ENCODE measurements at regions not wholly inside any gene's neighbourhood (a gene's known extent, or its start where the extent isn't known, plus 50 kb on each side); places are given as distances from the start of the nearest gene placed in this dataset.

- peaks cover 7% of the 10 kb centered on the region for H3K4me1 Mint-ChIP-seq
- no peak overlapping the region for H3K4me3 Mint-ChIP-seq
- H3K36me3 Mint-ChIP-seq, result no peaks in the 10 kb centered on the region
- ATAC-seq, result no peak
- no peak overlapping the region for H3K27ac Mint-ChIP-seq
- peaks cover 43% of the 10 kb centered on the region for H3K27me3 Mint-ChIP-seq
- H3K9me3 Mint-ChIP-seq, result no peaks in the 10 kb centered on the region
Observed at GRCh38 chr2:128442053-128442751, 123.5 kb upstream of the HS6ST1 start.

- peaks cover 37% of the 10 kb centered on the region for H3K27me3 Mint-ChIP-seq
- peaks cover 7% of the 10 kb centered on the region for H3K4me1 Mint-ChIP-seq
- H3K27ac Mint-ChIP-seq, result no peak overlapping the region
- ATAC-seq, result no peak
- H3K4me3 Mint-ChIP-seq, result no peak overlapping the region
- H3K36me3 Mint-ChIP-seq, result no peaks in the 10 kb centered on the region
- no peaks in the 10 kb centered on the region for H3K9me3 Mint-ChIP-seq
Observed at GRCh38 chr2:128442891-128443302, 124.2 kb upstream of the HS6ST1 start.

GRCh38 chr2:128444121-128444771 is 125.6 kb upstream of the HS6ST1 start:
- Mint-ChIP-seq H3K9me3 (no peaks in the 10 kb centered on the region), H3K36me3 (no peaks in the 10 kb centered on the region), H3K27ac (no peak overlapping the region), H3K4me3 (no peak overlapping the region), H3K27me3 (peaks cover 37% of the 10 kb centered on the region), H3K4me1 (peaks cover 7% of the 10 kb centered on the region)
- no peak for ATAC-seq

GRCh38 chr2:128444816-128445522 is 126.3 kb upstream of the HS6ST1 start:
- peaks cover 36% of the 10 kb centered on the region for H3K27me3 Mint-ChIP-seq
- ATAC-seq, result no peak
- H3K4me3 Mint-ChIP-seq, result no peak overlapping the region
- H3K4me1 Mint-ChIP-seq, result peaks cover 7% of the 10 kb centered on the region
- no peak overlapping the region for H3K27ac Mint-ChIP-seq
- H3K36me3 Mint-ChIP-seq, result no peaks in the 10 kb centered on the region
- no peaks in the 10 kb centered on the region for H3K9me3 Mint-ChIP-seq

- H3K27ac Mint-ChIP-seq, result no peak overlapping the region
- no peaks in the 10 kb centered on the region for H3K36me3 Mint-ChIP-seq
- no peaks in the 10 kb centered on the region for H3K9me3 Mint-ChIP-seq
- no peak overlapping the region for H3K4me3 Mint-ChIP-seq
- peaks cover 7% of the 10 kb centered on the region for H3K4me1 Mint-ChIP-seq
- peaks cover 30% of the 10 kb centered on the region for H3K27me3 Mint-ChIP-seq
- no peak for ATAC-seq
Observed at GRCh38 chr2:128445523-128445900, 126.8 kb upstream of the HS6ST1 start.

GRCh38 chr2:128446049-128446873 is 127.6 kb upstream of the HS6ST1 start:
- no peak overlapping the region for H3K4me3 Mint-ChIP-seq
- H3K36me3 Mint-ChIP-seq, result no peaks in the 10 kb centered on the region
- H3K9me3 Mint-ChIP-seq, result no peaks in the 10 kb centered on the region
- no peak overlapping the region for H3K27ac Mint-ChIP-seq
- H3K4me1 Mint-ChIP-seq, result peaks cover 7% of the 10 kb centered on the region
- peaks cover 24% of the 10 kb centered on the region for H3K27me3 Mint-ChIP-seq
- ATAC-seq, result no peak

- Mint-ChIP-seq H3K4me3 (no peak overlapping the region), H3K4me1 (peaks cover 7% of the 10 kb centered on the region), H3K27me3 (peaks cover 21% of the 10 kb centered on the region), H3K9me3 (peaks cover under 1% of the 10 kb centered on the region), H3K27ac (no peak overlapping the region), H3K36me3 (no peaks in the 10 kb centered on the region)
- ATAC-seq, result peak; percentile 37
Observed at GRCh38 chr2:128446874-128447537, 128.3 kb upstream of the HS6ST1 start.

GRCh38 chr2:128447538-128447995 is 128.9 kb upstream of the HS6ST1 start:
- no peak for ATAC-seq
- H3K27ac Mint-ChIP-seq, result no peak overlapping the region
- peaks cover 3% of the 10 kb centered on the region for H3K9me3 Mint-ChIP-seq
- H3K27me3 Mint-ChIP-seq, result peaks cover 24% of the 10 kb centered on the region
- H3K36me3 Mint-ChIP-seq, result no peaks in the 10 kb centered on the region
- peaks cover 6% of the 10 kb centered on the region for H3K4me1 Mint-ChIP-seq
- no peak overlapping the region for H3K4me3 Mint-ChIP-seq

- no peaks in the 10 kb centered on the region for H3K4me1 Mint-ChIP-seq
- no peak for ATAC-seq
- peaks cover 3% of the 10 kb centered on the region for H3K9me3 Mint-ChIP-seq
- no peaks in the 10 kb centered on the region for H3K36me3 Mint-ChIP-seq
- H3K27ac Mint-ChIP-seq, result no peak overlapping the region
- H3K4me3 Mint-ChIP-seq, result no peak overlapping the region
- H3K27me3 Mint-ChIP-seq, result peaks cover 34% of the 10 kb centered on the region
Observed at GRCh38 chr2:128448331-128449225, 129.9 kb upstream of the HS6ST1 start.

- Mint-ChIP-seq H3K36me3 (no peaks in the 10 kb centered on the region), H3K27me3 (peaks cover 40% of the 10 kb centered on the region), H3K4me3 (no peak overlapping the region), H3K4me1 (no peaks in the 10 kb centered on the region), H3K9me3 (peaks cover 3% of the 10 kb centered on the region), H3K27ac (no peak overlapping the region)
- ATAC-seq, result peak; percentile 44
Observed at GRCh38 chr2:128449226-128450061, 130.8 kb upstream of the HS6ST1 start.

GRCh38 chr2:128450211-128451024 is 131.8 kb upstream of the HS6ST1 start:
- Mint-ChIP-seq H3K27me3 (peaks cover 41% of the 10 kb centered on the region), H3K4me3 (no peak overlapping the region), H3K36me3 (no peaks in the 10 kb centered on the region), H3K4me1 (no peaks in the 10 kb centered on the region), H3K9me3 (peaks cover 3% of the 10 kb centered on the region), H3K27ac (no peak overlapping the region)
- no peak for ATAC-seq

- H3K4me1 Mint-ChIP-seq, result no peaks in the 10 kb centered on the region
- H3K9me3 Mint-ChIP-seq, result peaks cover 3% of the 10 kb centered on the region
- no peak overlapping the region for H3K4me3 Mint-ChIP-seq
- ATAC-seq, result no peak
- peaks cover 45% of the 10 kb centered on the region for H3K27me3 Mint-ChIP-seq
- no peaks in the 10 kb centered on the region for H3K36me3 Mint-ChIP-seq
- H3K27ac Mint-ChIP-seq, result no peak overlapping the region
Observed at GRCh38 chr2:128451084-128452023, 132.7 kb upstream of the HS6ST1 start.

Measured in stimulated activated memory B cell treated with anti-CD40 and anti-IgM and Interleukin-4, amounts not matched to agents 10 μg/mL and 1 μg/mL and 100 μg/mL, for 72 hours (primary cell).